Panc1 (cell line): ENCODE measurements at regions not wholly inside any gene's neighbourhood (a gene's known extent, or its start where the extent isn't known, plus 50 kb on each side); places are given as distances from the start of the nearest gene placed in this dataset.

ENCODE experiments used
- POLR2AphosphoS5 ChIP-seq: IDR thresholded peaks from 2 replicates; pipeline ENCODE4 v1.6.1; 2012; ENCODE audit warnings: mild to moderate bottlenecking, low read depth, low read length, moderate library complexity
- SIN3A ChIP-seq: IDR thresholded peaks from 2 replicates; pipeline ENCODE4 v1.6.1; 2012; ENCODE audit warnings: low read depth, mild to moderate bottlenecking, low read length, moderate library complexity, borderline replicate concordance; ENCODE audit not compliant: insufficient read depth
- TCF7L2 ChIP-seq: IDR thresholded peaks from 2 replicates; pipeline ENCODE4 v1.6.1; 2011; ENCODE audit warnings: mild to moderate bottlenecking, low read depth, low read length, inconsistent platforms
- TF ChIP-seq, protein P1 (sequence below): fragments of 450-650 bp; IDR thresholded peaks from 2 replicates; pipeline ENCODE4 v1.5.1; 2017; ENCODE audit warnings: mild to moderate bottlenecking
- TF ChIP-seq, protein P2 (sequence below), 2 experiments: IDR thresholded peaks; 2 replicates each; pipeline ENCODE4 v1.6.1; 2011 to 2012; ENCODE audit warnings: low read depth in 2 of 2, control low read depth in 1 of 2, low read length in 1 of 2, mild to moderate bottlenecking in 1 of 2, moderate library complexity in 1 of 2; ENCODE audit not compliant: insufficient read depth in 1 of 2

DNA sequence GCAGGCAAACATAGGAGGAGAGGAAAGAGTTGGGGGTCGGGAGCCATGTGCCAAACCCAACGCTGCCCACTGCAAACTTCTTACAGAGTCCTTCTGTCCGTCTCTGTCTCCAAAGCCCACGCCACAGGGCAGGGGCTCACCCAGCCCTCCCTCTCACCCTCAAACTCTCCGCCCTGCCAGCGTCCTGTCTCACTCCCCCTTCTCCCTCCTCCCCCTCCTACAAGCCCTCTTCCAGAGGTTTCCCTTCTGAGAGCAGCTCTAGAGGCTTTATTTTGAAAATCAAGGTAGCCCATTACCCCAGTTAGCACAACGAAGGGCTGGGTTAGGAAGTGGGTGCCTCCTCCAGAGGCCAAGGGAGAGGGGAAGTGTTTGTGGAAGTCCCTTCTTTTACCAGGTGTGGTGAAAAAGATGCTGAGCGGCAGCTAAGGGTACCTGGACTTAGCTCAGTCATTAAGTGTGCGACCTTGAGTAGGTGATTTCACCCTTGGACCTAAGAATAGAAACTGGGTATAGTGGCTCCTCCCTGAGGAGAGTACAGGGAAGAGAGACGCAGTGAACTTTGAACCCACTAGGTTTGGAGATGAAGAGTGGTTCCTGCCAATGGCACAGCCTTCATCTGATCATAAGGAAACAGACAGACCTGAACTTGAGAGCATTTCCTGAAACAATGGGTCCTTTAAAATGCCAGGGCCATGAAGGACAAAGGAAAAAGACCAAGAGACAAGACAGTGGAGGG lies 123.8 kb downstream of the BANF2 start:
- TF ChIP-seq POLR2AphosphoS5 (no peak), SIN3A (no peak), TCF7L2 (no peak)
- TF ChIP-seq, protein P1, sequence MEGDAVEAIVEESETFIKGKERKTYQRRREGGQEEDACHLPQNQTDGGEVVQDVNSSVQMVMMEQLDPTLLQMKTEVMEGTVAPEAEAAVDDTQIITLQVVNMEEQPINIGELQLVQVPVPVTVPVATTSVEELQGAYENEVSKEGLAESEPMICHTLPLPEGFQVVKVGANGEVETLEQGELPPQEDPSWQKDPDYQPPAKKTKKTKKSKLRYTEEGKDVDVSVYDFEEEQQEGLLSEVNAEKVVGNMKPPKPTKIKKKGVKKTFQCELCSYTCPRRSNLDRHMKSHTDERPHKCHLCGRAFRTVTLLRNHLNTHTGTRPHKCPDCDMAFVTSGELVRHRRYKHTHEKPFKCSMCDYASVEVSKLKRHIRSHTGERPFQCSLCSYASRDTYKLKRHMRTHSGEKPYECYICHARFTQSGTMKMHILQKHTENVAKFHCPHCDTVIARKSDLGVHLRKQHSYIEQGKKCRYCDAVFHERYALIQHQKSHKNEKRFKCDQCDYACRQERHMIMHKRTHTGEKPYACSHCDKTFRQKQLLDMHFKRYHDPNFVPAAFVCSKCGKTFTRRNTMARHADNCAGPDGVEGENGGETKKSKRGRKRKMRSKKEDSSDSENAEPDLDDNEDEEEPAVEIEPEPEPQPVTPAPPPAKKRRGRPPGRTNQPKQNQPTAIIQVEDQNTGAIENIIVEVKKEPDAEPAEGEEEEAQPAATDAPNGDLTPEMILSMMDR, result no peak
- TF ChIP-seq, protein P2, sequence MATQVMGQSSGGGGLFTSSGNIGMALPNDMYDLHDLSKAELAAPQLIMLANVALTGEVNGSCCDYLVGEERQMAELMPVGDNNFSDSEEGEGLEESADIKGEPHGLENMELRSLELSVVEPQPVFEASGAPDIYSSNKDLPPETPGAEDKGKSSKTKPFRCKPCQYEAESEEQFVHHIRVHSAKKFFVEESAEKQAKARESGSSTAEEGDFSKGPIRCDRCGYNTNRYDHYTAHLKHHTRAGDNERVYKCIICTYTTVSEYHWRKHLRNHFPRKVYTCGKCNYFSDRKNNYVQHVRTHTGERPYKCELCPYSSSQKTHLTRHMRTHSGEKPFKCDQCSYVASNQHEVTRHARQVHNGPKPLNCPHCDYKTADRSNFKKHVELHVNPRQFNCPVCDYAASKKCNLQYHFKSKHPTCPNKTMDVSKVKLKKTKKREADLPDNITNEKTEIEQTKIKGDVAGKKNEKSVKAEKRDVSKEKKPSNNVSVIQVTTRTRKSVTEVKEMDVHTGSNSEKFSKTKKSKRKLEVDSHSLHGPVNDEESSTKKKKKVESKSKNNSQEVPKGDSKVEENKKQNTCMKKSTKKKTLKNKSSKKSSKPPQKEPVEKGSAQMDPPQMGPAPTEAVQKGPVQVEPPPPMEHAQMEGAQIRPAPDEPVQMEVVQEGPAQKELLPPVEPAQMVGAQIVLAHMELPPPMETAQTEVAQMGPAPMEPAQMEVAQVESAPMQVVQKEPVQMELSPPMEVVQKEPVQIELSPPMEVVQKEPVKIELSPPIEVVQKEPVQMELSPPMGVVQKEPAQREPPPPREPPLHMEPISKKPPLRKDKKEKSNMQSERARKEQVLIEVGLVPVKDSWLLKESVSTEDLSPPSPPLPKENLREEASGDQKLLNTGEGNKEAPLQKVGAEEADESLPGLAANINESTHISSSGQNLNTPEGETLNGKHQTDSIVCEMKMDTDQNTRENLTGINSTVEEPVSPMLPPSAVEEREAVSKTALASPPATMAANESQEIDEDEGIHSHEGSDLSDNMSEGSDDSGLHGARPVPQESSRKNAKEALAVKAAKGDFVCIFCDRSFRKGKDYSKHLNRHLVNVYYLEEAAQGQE (IDR thresholded peaks at IDR 0.05; ENCODE audit: insufficient read depth in 1 of 2, low read depth in 2 of 2, low read length in 1 of 2), result no peak
